Neural progenitor cell (in vitro differentiated cells): ENCODE measurements at regions not wholly inside any gene's neighbourhood (a gene's known extent, or its start where the extent isn't known, plus 50 kb on each side); places are given as distances from the start of the nearest gene placed in this dataset.

Experiments
- DNase-seq: peaks from one replicate; pipeline ENCODE4 v3.0.0-alpha.2; 2016; ENCODE audit warnings: low spot score
- H2AFZ ChIP-seq: fragments of 200-600 bp; sonication (generic); replicated peaks from 2 replicates; pipeline ENCODE4 v1.6.1; 2016; ENCODE audit warnings: antibody characterized with exemption
- H3F3A ChIP-seq: fragments of 200-600 bp; sonication (generic); 2 replicates; pipeline ENCODE4 v1.6.1; 2016; ENCODE audit warnings: antibody characterized with exemption, low read depth
- H3K27ac ChIP-seq: fragments of 200-600 bp; sonication (generic); 2 replicates; pipeline ENCODE4 v1.5.1; 2016; ENCODE audit warnings: mild to moderate bottlenecking
- H3K27me3 ChIP-seq: fragments of 200-600 bp; sonication (generic); 2 replicates; pipeline ENCODE4 v1.6.1; 2016; ENCODE audit warnings: mild to moderate bottlenecking, moderate library complexity
- H3K36me3 ChIP-seq: fragments of 200-600 bp; sonication (generic); 2 replicates; pipeline ENCODE4 v1.5.1; 2016
- H3K4me1 ChIP-seq: fragments of 200-600 bp; sonication (generic); 2 replicates; pipeline ENCODE4 v1.6.1; 2016; ENCODE audit warnings: mixed run types
- H3K4me2 ChIP-seq: fragments of 200-600 bp; sonication (generic); 2 replicates; pipeline ENCODE4 v1.6.1; 2016
- H3K4me3 ChIP-seq: fragments of 200-600 bp; sonication (generic); 2 replicates; pipeline ENCODE4 v1.5.1; 2016
- H3K79me2 ChIP-seq: fragments of 200-600 bp; sonication (generic); 2 replicates; pipeline ENCODE4 v1.6.1; 2016; ENCODE audit warnings: low read depth
- H3K9ac ChIP-seq: fragments of 200-600 bp; sonication (generic); 2 replicates; pipeline ENCODE4 v1.6.1; 2016
- H3K9me3 ChIP-seq: fragments of 200-600 bp; sonication (generic); 2 replicates; pipeline ENCODE4 v1.5.1; 2016; ENCODE audit warnings: low read depth
- H4K20me1 ChIP-seq: fragments of 200-600 bp; sonication (generic); 2 replicates; pipeline ENCODE4 v1.6.1; 2016; ENCODE audit warnings: low read depth
- H3K27ac Mint-ChIP-seq: 3 replicates; pipeline ENCODE4 v1.8.0; 2021; ENCODE audit warnings: mixed read lengths
- H3K27me3 Mint-ChIP-seq: 2 replicates; pipeline ENCODE4 v1.8.0; 2022; ENCODE audit warnings: low read depth, mild to moderate bottlenecking, inconsistent platforms, moderate library complexity, mixed read lengths; ENCODE audit not compliant: insufficient read depth
- H3K36me3 Mint-ChIP-seq: 3 replicates; pipeline ENCODE4 v1.8.0; 2021; ENCODE audit warnings: mixed read lengths
- H3K4me1 Mint-ChIP-seq: 3 replicates; pipeline ENCODE4 v1.8.0; 2021; ENCODE audit warnings: mixed read lengths
- H3K4me3 Mint-ChIP-seq: 3 replicates; pipeline ENCODE4 v1.8.0; 2021; ENCODE audit warnings: mild to moderate bottlenecking, moderate library complexity, mixed read lengths
- H3K9me3 Mint-ChIP-seq: 3 replicates; pipeline ENCODE4 v1.8.0; 2020; ENCODE audit warnings: mixed read lengths
- EZH2 ChIP-seq: fragments of 200-600 bp; sonication (generic); IDR thresholded peaks from 2 replicates; pipeline ENCODE4 v1.6.1; 2017; ENCODE audit warnings: antibody characterized with exemption, mild to moderate bottlenecking, moderate library complexity
- EZH2phosphoT487 ChIP-seq: fragments of 200-600 bp; sonication (generic); IDR thresholded peaks from 2 replicates; pipeline ENCODE4 v1.6.1; 2017; ENCODE audit warnings: antibody characterized with exemption
- TF ChIP-seq, protein P1 (sequence below): fragments of 200-600 bp; sonication (generic); IDR thresholded peaks from 2 replicates; pipeline ENCODE4 v1.5.1; 2017; ENCODE audit warnings: antibody characterized with exemption, mild to moderate bottlenecking

DNA sequence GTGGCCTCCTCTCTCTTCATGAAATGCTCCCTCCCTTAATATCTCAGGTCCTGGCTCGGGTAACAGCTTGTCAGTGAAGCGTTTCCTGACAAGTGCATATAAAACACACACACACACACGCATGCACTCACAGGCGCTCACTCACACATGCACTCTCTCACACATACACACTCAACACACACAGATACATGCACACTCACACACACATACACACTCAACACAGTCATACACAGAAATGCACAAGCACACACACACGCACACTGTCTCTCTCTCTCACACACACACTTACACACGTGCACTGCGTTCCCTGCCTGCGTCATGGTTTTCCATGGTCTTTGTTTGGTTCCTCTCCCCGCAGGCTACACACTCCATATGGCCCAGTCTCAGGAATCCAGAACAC, 344.1 kb downstream of the UQCRFS1 start:
- peaks cover 6% of the 10 kb centered on the region for H3K9me3 Mint-ChIP-seq

DNA sequence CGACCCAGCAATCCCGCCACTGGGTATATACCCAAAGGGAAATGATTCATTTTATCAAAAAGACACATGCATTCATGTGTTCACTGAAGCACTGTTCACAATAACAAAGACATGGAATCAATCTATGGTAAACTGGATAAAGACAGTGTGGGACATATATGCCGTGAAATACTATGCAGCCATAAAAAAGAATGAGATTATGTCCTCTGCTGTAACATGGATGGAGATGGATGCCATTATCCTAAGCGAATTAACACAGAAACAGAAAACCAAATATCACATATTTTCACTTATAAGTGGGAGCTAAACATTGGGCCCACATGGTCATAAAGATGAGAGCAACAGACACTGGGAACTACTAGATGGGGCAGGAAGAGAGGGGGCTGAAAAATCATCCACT, 345.0 kb downstream of the UQCRFS1 start:
- Histone ChIP-seq H4K20me1 (no peaks in the 10 kb centered on the region), H3K27me3 (no peaks in the 10 kb centered on the region), H3K27ac (no peak overlapping the region), H2AFZ (no peak overlapping the region), H3K4me2 (no peak overlapping the region), H3K9me3 (no peaks in the 10 kb centered on the region), H3K9ac (no peak overlapping the region), H3K79me2 (no peaks in the 10 kb centered on the region), H3K4me1 (no peaks in the 10 kb centered on the region), H3K4me3 (no peak overlapping the region), H3K36me3 (no peaks in the 10 kb centered on the region), H3F3A (no peaks in the 10 kb centered on the region)
- peaks cover 5% of the 10 kb centered on the region for H3K27me3 Mint-ChIP-seq
- peaks cover 6% of the 10 kb centered on the region for H3K9me3 Mint-ChIP-seq
- no peak overlapping the region for H3K27ac Mint-ChIP-seq
- TF ChIP-seq EZH2 (no peak), EZH2phosphoT487 (no peak)
- no peaks in the 10 kb centered on the region for H3K36me3 Mint-ChIP-seq
- DNase-seq: no peak
- H3K4me3 Mint-ChIP-seq: no peak overlapping the region
- H3K4me1 Mint-ChIP-seq: no peaks in the 10 kb centered on the region

More for the DNA sequence above, 344.1 kb downstream of the UQCRFS1 start:
- Histone ChIP-seq H3K4me2 (no peak overlapping the region), H3K4me3 (no peak overlapping the region), H3K79me2 (no peaks in the 10 kb centered on the region), H3F3A (no peaks in the 10 kb centered on the region), H3K9me3 (no peaks in the 10 kb centered on the region), H2AFZ (no peak overlapping the region), H3K27ac (no peak overlapping the region), H3K27me3 (no peaks in the 10 kb centered on the region), H3K36me3 (no peaks in the 10 kb centered on the region), H3K9ac (no peak overlapping the region), H3K4me1 (no peaks in the 10 kb centered on the region), H4K20me1 (no peaks in the 10 kb centered on the region)
- DNase-seq: no peak
- H3K4me3 Mint-ChIP-seq: no peak overlapping the region
- no peaks in the 10 kb centered on the region for H3K4me1 Mint-ChIP-seq
- H3K27me3 Mint-ChIP-seq: peaks cover 5% of the 10 kb centered on the region
- TF ChIP-seq, protein P1, sequence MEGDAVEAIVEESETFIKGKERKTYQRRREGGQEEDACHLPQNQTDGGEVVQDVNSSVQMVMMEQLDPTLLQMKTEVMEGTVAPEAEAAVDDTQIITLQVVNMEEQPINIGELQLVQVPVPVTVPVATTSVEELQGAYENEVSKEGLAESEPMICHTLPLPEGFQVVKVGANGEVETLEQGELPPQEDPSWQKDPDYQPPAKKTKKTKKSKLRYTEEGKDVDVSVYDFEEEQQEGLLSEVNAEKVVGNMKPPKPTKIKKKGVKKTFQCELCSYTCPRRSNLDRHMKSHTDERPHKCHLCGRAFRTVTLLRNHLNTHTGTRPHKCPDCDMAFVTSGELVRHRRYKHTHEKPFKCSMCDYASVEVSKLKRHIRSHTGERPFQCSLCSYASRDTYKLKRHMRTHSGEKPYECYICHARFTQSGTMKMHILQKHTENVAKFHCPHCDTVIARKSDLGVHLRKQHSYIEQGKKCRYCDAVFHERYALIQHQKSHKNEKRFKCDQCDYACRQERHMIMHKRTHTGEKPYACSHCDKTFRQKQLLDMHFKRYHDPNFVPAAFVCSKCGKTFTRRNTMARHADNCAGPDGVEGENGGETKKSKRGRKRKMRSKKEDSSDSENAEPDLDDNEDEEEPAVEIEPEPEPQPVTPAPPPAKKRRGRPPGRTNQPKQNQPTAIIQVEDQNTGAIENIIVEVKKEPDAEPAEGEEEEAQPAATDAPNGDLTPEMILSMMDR: no peak
- TF ChIP-seq EZH2 (no peak), EZH2phosphoT487 (no peak)
- no peaks in the 10 kb centered on the region for H3K36me3 Mint-ChIP-seq
- no peak overlapping the region for H3K27ac Mint-ChIP-seq

DNA sequence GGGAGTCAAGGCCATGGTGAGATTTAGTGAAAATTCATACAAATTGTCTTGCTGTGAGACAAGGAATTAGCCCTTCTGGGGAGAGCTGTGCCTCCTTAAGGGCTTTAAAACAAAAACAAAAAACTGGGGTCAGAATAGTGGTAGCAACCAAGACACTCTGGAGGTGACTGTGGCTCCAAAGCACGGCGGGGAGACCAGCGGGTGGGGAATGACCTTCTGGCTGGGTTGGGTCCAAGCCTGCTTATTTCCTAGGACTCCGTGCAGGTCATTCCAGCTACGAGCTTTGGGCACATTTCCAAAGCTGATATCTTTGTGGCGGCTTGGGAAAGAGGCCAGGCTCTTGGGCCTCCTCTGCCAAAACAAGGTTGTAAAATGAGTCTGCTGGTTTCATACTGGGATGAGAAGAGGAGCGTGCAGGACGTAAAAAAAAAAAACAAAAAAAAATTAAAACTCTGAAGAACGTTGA, 348.3 kb downstream of the UQCRFS1 start:
- H3K4me3 ChIP-seq: no peak overlapping the region
- no peaks in the 10 kb centered on the region for H3K27me3 ChIP-seq
- H3K36me3 Mint-ChIP-seq: no peaks in the 10 kb centered on the region
- H3K4me2 ChIP-seq: no peak overlapping the region
- H3K9me3 ChIP-seq: no peaks in the 10 kb centered on the region
- H3K4me3 Mint-ChIP-seq: no peak overlapping the region
- H3K4me1 ChIP-seq: no peaks in the 10 kb centered on the region
- no peak overlapping the region for H3K9ac ChIP-seq
- H3K27ac ChIP-seq: no peak overlapping the region
- DNase-seq: no peak
- TF ChIP-seq EZH2phosphoT487 (no peak), EZH2 (no peak)
- TF ChIP-seq, protein P1: no peak
- H3F3A ChIP-seq: no peaks in the 10 kb centered on the region
- no peaks in the 10 kb centered on the region for H3K36me3 ChIP-seq
- peaks cover 6% of the 10 kb centered on the region for H3K27me3 Mint-ChIP-seq
- H3K9me3 Mint-ChIP-seq: peaks cover 4% of the 10 kb centered on the region
- no peaks in the 10 kb centered on the region for H3K4me1 Mint-ChIP-seq
- no peak overlapping the region for H3K27ac Mint-ChIP-seq
- H3K79me2 ChIP-seq: no peaks in the 10 kb centered on the region
- H2AFZ ChIP-seq: no peak overlapping the region
- H4K20me1 ChIP-seq: no peaks in the 10 kb centered on the region

DNA sequence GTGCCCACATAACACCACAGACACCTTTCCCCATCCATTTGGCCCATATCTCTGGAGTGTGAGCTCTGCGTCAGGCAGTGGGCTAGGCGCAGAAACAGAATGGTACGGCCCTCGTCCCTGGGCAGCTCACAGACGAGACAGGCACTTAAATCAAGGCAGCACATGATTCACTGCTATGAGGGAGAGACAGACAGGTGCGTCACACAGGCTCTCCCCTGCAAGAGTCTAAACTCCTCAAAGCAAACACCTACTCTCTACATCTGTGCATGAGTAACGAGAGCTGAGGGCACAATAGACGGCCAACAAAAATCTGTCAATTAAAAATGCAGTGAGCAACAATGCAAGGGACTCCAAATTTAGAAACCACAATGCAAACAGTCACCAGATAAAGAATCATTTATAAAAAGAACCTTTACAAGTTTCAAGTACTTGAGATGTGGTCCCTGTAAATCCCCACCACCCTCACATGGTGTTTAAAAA, 348.9 kb downstream of the UQCRFS1 start:
- no peak overlapping the region for H3K4me3 ChIP-seq
- no peak overlapping the region for H3K9ac ChIP-seq
- no peak overlapping the region for H3K27ac ChIP-seq
- no peak for DNase-seq
- TF ChIP-seq EZH2 (no peak), EZH2phosphoT487 (no peak)
- TF ChIP-seq, protein P1: no peak
- H3K9me3 Mint-ChIP-seq: peaks cover 4% of the 10 kb centered on the region
- no peaks in the 10 kb centered on the region for H3K4me1 Mint-ChIP-seq
- no peaks in the 10 kb centered on the region for H3K9me3 ChIP-seq
- no peaks in the 10 kb centered on the region for H3K4me1 ChIP-seq
- H4K20me1 ChIP-seq: no peaks in the 10 kb centered on the region
- H3K27ac Mint-ChIP-seq: no peak overlapping the region
- H3K27me3 ChIP-seq: no peaks in the 10 kb centered on the region
- no peaks in the 10 kb centered on the region for H3K36me3 Mint-ChIP-seq
- H3K79me2 ChIP-seq: no peaks in the 10 kb centered on the region
- H3K4me3 Mint-ChIP-seq: no peak overlapping the region
- H3F3A ChIP-seq: no peaks in the 10 kb centered on the region
- H3K36me3 ChIP-seq: no peaks in the 10 kb centered on the region
- no peak overlapping the region for H2AFZ ChIP-seq
- H3K4me2 ChIP-seq: no peak overlapping the region
- H3K27me3 Mint-ChIP-seq: peaks cover 7% of the 10 kb centered on the region
